ENCODE measurements at regions not wholly inside any gene's neighbourhood (a gene's known extent, or its start where the extent isn't known, plus 50 kb on each side); places are given as distances from the start of the nearest gene placed in this dataset.

DNA sequence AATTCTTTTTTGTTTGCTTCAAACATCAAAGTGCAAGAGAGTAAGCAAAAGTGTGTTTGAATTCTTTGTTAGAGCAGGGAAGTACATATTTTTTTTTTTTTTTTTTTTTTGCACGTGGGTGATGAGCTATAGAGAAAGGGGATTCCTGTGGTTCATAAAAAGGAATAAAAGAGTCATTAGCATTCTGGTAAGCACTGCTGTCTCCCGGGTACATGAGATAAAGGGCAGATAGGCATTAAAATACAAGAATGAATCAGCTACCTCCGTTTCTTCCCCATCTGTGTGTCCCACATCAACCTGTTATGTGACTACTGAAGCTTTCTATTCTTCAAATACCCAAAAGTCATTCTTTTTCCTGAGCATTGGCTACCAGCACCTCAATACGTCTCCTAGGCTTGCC is 102.4 kb upstream of the SEMA3D start:
- TF ChIP-seq, protein P1, sequence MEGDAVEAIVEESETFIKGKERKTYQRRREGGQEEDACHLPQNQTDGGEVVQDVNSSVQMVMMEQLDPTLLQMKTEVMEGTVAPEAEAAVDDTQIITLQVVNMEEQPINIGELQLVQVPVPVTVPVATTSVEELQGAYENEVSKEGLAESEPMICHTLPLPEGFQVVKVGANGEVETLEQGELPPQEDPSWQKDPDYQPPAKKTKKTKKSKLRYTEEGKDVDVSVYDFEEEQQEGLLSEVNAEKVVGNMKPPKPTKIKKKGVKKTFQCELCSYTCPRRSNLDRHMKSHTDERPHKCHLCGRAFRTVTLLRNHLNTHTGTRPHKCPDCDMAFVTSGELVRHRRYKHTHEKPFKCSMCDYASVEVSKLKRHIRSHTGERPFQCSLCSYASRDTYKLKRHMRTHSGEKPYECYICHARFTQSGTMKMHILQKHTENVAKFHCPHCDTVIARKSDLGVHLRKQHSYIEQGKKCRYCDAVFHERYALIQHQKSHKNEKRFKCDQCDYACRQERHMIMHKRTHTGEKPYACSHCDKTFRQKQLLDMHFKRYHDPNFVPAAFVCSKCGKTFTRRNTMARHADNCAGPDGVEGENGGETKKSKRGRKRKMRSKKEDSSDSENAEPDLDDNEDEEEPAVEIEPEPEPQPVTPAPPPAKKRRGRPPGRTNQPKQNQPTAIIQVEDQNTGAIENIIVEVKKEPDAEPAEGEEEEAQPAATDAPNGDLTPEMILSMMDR (IDR thresholded peaks at IDR 0.05; ENCODE audit: control extremely low read depth in 1 of 3, insufficient read depth in 1 of 3, low read depth in 1 of 3, low read length in 3 of 3) = no peak
- TF ChIP-seq, protein P2, sequence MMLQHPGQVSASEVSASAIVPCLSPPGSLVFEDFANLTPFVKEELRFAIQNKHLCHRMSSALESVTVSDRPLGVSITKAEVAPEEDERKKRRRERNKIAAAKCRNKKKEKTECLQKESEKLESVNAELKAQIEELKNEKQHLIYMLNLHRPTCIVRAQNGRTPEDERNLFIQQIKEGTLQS (IDR thresholded peaks at IDR 0.05; ENCODE audit: insufficient read depth, low read depth, low read length) = no peak
- TF ChIP-seq POLR2AphosphoS5 (IDR thresholded peaks at IDR 0.05; ENCODE audit: low read depth, low read length) (no peak), SP4 (IDR thresholded peaks at IDR 0.05; ENCODE audit: low read length) (no peak), HDAC6 (IDR thresholded peaks at IDR 0.05; ENCODE audit: low read depth, low read length) (no peak), CBX8 (IDR thresholded peaks at IDR 0.05; ENCODE audit: borderline replicate concordance, low read depth, low read length) (no peak), RAD21 (IDR thresholded peaks at IDR 0.05 in 1 of 2, conservative IDR thresholded peaks at IDR 0.05 in 1 of 2; ENCODE audit: low read depth in 2 of 2, low read length in 2 of 2) (no peak), EZH2 (IDR thresholded peaks at IDR 0.05; ENCODE audit: low read depth, low read length, severe bottlenecking) (no peak), SP1 (IDR thresholded peaks at IDR 0.05; ENCODE audit: low read depth, low read length) (no peak)
- TF ChIP-seq, protein P3, sequence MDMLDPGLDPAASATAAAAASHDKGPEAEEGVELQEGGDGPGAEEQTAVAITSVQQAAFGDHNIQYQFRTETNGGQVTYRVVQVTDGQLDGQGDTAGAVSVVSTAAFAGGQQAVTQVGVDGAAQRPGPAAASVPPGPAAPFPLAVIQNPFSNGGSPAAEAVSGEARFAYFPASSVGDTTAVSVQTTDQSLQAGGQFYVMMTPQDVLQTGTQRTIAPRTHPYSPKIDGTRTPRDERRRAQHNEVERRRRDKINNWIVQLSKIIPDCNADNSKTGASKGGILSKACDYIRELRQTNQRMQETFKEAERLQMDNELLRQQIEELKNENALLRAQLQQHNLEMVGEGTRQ (IDR thresholded peaks at IDR 0.05; ENCODE audit: low read length) = no peak

Data from H1 (cell line).